Thymus (tissue), 11 donors: ENCODE measurements at regions not wholly inside any gene's neighbourhood (a gene's known extent, or its start where the extent isn't known, plus 50 kb on each side); places are given as distances from the start of the nearest gene placed in this dataset.

Source experiments
- DNase-seq, 9 donors: peaks; one replicate each; pipeline ENCODE4 v3.0.0-alpha.2; 2013; ENCODE audit warnings: low spot score in 9 of 9, low read depth in 6 of 9, missing footprints in 1 of 9
- H3K27ac ChIP-seq, 2 donors: one replicate each; pipeline ENCODE4 v1.5.1; 2013; ENCODE audit warnings: control low read depth in 1 of 2, low read depth in 1 of 2, low read length in 1 of 2, mild to moderate bottlenecking in 1 of 2, moderate library complexity in 1 of 2
- H3K27me3 ChIP-seq, 2 donors: one replicate each; pipeline ENCODE4 v1.5.1; 2013; ENCODE audit warnings: low read length in 1 of 2; ENCODE audit not compliant: control insufficient read depth in 2 of 2, insufficient read depth in 1 of 2
- H3K36me3 ChIP-seq, 2 donors: one replicate each; pipeline ENCODE4 v1.5.1; 2013; ENCODE audit warnings: low read length in 1 of 2, mild to moderate bottlenecking in 1 of 2, moderate library complexity in 1 of 2; ENCODE audit not compliant: control insufficient read depth in 2 of 2, insufficient read depth in 2 of 2
- H3K4me1 ChIP-seq, 2 donors: one replicate each; pipeline ENCODE4 v1.5.1; 2013; ENCODE audit warnings: low read length in 2 of 2; ENCODE audit not compliant: control insufficient read depth in 2 of 2, insufficient read depth in 2 of 2
- H3K4me3 ChIP-seq, 2 donors: one replicate each; pipeline ENCODE4 v1.5.1; 2013; ENCODE audit warnings: low read length in 2 of 2, control low read depth in 1 of 2, mild to moderate bottlenecking in 1 of 2
- H3K9me3 ChIP-seq, 2 donors: one replicate each; pipeline ENCODE4 v1.5.1; 2013; ENCODE audit warnings: low read length in 1 of 2, mild to moderate bottlenecking in 1 of 2; ENCODE audit not compliant: control insufficient read depth in 2 of 2, insufficient read depth in 1 of 2
- WGBS: extraction: QIAGEN DNeasy Blood & Tissue Kit; methylation state at CpG from one replicate; pipeline ENCODE4 v1.1.7; 2013; 5-methylcytosine and 5-hydroxymethylcytosine counted together
- donor health status: healthy.

DNA sequence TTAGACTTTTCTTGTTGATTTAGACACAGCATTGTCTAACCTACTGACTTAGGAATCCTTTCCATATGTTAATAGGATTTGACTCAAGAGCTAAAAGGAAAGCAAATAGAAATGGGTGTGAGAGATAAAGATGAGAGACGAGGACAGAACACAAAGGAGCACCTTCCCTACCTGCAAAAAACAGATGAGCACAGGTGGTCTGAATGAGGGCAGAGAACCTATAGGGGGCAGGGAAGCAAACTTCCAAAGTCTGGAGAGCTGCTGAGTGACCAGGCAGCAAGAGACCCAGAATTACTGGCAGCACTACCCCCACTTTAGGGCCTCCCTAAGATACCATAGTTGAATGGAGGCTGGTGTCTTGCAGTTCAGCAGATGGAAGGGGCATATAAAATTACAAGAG, 98.1 kb upstream of the CTNNB1 start:
- Histone ChIP-seq H3K4me3 (no peak overlapping the region), H3K4me1 (no peaks in the 10 kb centered on the region), H3K27me3 (no peaks in the 10 kb centered on the region), H3K36me3 (no peaks in the 10 kb centered on the region), H3K9me3 (no peaks in the 10 kb centered on the region), H3K27ac (no peak overlapping the region)
- DNase-seq: no peak
- WGBS: 98% methylated on average over 1 of the region's 1 CpG

DNA sequence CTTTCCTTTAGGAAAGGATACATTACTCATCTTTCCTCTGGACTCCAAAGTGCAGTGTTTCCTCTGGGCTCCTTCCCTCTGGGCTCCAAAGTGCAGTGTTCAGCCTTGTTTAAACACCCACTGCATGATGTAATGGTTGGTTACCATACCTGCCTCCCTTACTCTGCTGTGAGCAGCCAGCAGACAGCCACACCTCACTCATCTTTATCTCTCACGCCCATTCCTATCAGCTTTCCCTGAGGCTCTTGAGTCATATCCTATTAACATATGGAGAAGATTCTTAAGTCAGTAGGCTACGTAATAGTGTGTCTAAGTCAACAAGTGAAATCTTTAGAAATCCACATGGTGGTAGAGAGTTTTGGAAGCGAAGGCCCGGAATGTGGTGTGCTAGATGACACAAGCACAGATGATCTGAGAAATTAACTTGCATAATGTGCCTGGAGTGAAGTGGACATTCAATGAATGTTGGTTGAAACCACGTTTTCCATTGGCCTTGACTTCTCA, 97.2 kb upstream of the CTNNB1 start:
- DNase-seq: no peak
- no peaks in the 10 kb centered on the region for H3K4me1 ChIP-seq
- no peak overlapping the region for H3K4me3 ChIP-seq
- no peak overlapping the region for H3K27ac ChIP-seq
- no peaks in the 10 kb centered on the region for H3K27me3 ChIP-seq
- H3K9me3 ChIP-seq: no peaks in the 10 kb centered on the region
- no peaks in the 10 kb centered on the region for H3K36me3 ChIP-seq
- WGBS: 95% methylated on average over 5 of the region's 5 CpGs

DNA sequence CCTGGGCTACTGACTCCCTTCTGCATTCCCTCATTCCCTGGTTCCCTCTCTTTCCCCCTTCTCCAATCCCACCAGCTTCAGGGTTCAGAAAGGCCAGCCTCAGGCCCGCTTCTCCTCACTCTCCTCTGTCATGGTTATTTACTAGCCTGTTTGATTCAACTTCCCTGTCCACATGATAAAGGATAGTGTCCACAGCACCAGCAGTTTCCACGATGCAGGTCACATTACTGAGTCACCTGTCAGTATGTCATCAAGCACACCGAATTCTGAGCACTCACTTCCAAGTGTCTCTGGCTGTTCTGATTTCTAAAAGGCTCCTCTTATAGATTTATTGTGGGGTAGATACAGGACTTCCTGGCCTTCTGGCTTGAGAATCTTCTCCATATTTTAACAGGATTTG, 96.6 kb upstream of the CTNNB1 start:
- Histone ChIP-seq H3K36me3 (no peaks in the 10 kb centered on the region), H3K4me1 (no peaks in the 10 kb centered on the region), H3K4me3 (no peak overlapping the region), H3K27ac (no peak overlapping the region), H3K9me3 (no peaks in the 10 kb centered on the region), H3K27me3 (no peaks in the 10 kb centered on the region)
- 92% methylated on average over 3 of the region's 3 CpGs for WGBS
- no peak for DNase-seq

DNA sequence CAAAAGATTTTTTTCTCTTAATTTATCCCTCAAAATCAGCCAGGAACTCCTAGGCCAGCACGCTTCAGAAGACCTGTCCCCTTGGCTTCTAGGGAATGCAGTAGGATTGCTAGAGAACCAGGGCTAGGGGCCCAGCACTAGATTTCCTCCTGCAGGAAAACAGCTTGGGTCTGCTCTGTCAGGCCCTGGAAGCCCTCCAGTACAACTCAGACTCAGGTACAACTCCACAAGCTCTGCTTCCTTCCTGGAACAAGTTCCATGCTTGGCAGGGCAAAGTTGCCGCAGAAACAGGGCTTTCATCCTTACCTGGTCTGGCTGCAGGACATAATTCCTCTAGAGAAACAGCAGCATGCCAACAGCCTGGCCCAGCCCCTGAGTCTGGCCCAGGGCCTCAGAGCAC, 96.1 kb upstream of the CTNNB1 start:
- no peak for DNase-seq
- H3K4me1 ChIP-seq: no peaks in the 10 kb centered on the region
- no peaks in the 10 kb centered on the region for H3K9me3 ChIP-seq
- 93% methylated on average over 2 of the region's 2 CpGs for WGBS
- no peak overlapping the region for H3K27ac ChIP-seq
- no peaks in the 10 kb centered on the region for H3K36me3 ChIP-seq
- H3K27me3 ChIP-seq: no peaks in the 10 kb centered on the region
- H3K4me3 ChIP-seq: no peak overlapping the region

DNA sequence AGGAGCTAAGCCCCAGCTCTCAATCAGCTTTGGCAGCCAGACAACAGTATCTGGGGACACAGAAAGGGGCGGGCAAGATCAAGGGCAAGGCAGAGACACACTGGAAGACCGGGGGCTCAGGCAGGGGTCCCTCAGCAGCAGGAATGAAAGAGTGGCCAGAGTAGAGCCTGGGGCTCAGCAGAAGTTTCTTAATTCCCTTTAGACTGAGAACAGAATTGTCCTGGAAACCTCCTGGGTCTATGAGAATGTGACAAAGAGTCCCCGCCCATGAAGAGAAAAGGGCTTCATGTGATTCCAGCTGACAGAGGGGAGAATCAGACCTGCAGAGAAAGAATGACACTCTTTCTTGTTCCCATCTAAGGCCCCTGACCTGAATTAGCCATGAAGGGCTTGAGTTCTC, 95.2 kb upstream of the CTNNB1 start:
- DNase-seq: no peak
- Histone ChIP-seq H3K9me3 (no peaks in the 10 kb centered on the region), H3K27ac (no peak overlapping the region), H3K4me3 (no peak overlapping the region), H3K27me3 (no peaks in the 10 kb centered on the region), H3K4me1 (no peaks in the 10 kb centered on the region), H3K36me3 (no peaks in the 10 kb centered on the region)
- 96% methylated on average over 3 of the region's 3 CpGs for WGBS

DNA sequence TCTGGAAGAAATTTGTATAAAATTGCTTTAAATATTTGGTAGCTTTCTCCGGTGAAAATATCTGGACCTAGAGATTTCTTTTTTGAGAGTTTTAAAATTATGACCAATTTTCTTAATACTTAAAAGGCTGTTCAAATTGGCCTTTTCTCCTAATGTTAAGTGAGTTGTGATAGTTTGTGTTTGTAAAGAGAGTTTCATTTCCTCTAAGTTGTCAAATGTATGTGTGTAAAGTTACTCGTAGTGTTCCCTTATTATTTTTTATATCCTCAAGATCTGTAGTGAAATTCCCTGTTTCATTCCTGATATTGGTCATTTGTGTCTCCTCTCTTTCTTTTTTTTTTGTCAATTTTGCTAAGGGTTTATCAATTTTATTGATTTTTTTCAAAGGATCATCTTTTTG, 92.6 kb upstream of the CTNNB1 start:
- Histone ChIP-seq H3K27me3 (no peaks in the 10 kb centered on the region), H3K9me3 (no peaks in the 10 kb centered on the region), H3K36me3 (no peaks in the 10 kb centered on the region), H3K4me1 (no peaks in the 10 kb centered on the region), H3K27ac (no peak overlapping the region), H3K4me3 (no peak overlapping the region)
- 86% methylated on average over 2 of the region's 2 CpGs for WGBS
- no peak for DNase-seq

DNA sequence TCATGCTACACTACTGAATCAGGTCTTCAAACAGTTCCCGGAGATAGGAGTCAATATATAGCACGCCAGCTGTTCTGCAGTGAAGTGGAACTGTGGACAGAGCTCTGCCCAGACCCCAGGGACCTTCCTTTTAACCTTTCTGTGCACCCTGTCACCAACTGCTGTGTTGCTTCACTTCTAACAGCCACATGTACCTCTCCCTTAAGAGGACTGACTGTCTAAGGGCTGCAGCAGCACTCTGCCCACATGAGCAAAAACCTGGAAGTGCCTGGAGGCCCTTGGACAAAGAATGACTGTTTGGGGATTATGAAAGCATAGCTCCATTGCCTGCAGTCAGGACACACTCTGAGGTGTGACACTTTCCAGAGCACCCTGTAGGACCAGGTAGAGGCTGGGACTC, 88.3 kb upstream of the CTNNB1 start:
- Histone ChIP-seq H3K27ac (no peak overlapping the region), H3K9me3 (no peaks in the 10 kb centered on the region), H3K27me3 (no peaks in the 10 kb centered on the region), H3K4me3 (no peak overlapping the region), H3K36me3 (no peaks in the 10 kb centered on the region), H3K4me1 (no peaks in the 10 kb centered on the region)
- WGBS: 95% methylated on average over 2 of the region's 2 CpGs
- DNase-seq: no peak

DNA sequence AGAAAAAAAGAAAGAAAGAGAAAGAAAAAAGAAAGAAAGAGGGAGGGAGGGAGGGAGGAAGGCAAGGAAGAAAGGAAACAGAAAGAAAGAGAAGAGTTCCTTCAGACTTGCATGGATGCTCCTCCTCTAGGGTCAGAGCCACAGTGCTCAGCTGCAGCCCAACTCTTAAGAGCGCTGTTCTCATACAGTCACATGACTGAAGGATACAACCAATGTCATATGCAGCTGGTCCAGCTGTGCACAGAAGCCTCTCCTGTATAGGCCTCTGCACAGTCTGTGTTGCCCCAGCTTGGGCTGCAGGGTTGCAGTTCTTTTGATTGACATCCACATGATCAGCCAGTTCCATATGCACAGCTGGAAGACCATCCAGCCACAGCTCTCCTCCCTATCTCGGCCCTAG, 86.8 kb upstream of the CTNNB1 start:
- 97% methylated on average over 2 of the region's 2 CpGs for WGBS
- Histone ChIP-seq H3K27me3 (no peaks in the 10 kb centered on the region), H3K4me1 (peaks cover 3 to 5% of the 10 kb centered on the region in 2 donors), H3K9me3 (no peaks in the 10 kb centered on the region), H3K36me3 (no peaks in the 10 kb centered on the region), H3K4me3 (no peak overlapping the region), H3K27ac (no peak overlapping the region)
- no peak for DNase-seq

DNA sequence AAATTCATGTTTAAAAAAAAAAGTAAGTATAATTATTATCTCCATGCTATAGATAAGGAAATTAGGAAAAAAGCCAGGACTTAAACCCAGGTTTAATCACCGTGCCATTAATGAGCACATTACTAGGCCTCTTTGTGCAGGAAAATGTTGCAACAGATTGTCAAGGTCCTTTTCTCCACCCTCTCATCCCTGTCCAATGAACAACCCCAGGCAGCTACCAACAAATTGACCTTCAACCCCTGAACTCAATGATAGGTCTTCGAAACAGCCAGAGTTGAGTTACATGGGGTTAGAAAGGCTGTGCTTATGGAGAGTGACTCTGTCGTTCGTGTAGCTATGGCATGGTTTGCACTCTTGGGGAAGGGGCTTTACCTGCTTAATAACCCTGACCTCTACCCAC, 84.2 kb upstream of the CTNNB1 start:
- WGBS: 97% methylated on average over 4 of the region's 4 CpGs
- no peaks in the 10 kb centered on the region for H3K36me3 ChIP-seq
- H3K4me1 ChIP-seq: peaks cover 9 to 11% of the 10 kb centered on the region in 2 donors
- DNase-seq: no peak
- H3K27me3 ChIP-seq: no peaks in the 10 kb centered on the region
- H3K4me3 ChIP-seq: no peak overlapping the region
- no peak overlapping the region for H3K27ac ChIP-seq
- no peaks in the 10 kb centered on the region for H3K9me3 ChIP-seq

DNA sequence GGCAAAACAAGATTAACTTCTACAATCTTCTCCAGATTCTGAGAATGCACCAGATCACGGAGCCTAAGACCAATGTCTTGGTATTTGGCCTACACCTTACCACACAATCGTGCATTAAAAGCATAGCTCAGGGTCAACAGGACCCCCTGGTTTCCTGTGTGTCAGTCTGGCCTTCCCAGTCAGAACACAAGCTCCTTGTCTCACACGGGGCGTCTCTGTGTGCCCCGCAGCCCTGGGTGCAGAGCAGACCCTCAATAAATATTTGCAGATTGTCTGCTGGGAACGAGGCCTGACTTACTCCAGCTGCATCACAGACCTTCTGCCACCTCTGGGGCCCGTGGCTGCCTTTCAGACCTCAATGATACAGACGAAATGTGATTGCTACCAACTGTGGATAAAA, 82.5 kb upstream of the CTNNB1 start:
- Histone ChIP-seq H3K27ac (no peak overlapping the region), H3K4me1 (peaks cover 9 to 11% of the 10 kb centered on the region in 2 donors), H3K4me3 (no peak overlapping the region), H3K36me3 (no peaks in the 10 kb centered on the region), H3K9me3 (no peaks in the 10 kb centered on the region), H3K27me3 (no peaks in the 10 kb centered on the region)
- no peak for DNase-seq
- 67% methylated on average over 8 of the region's 8 CpGs for WGBS
